IPS-20b (cell line): ENCODE measurements at regions not wholly inside any gene's neighbourhood (a gene's known extent, or its start where the extent isn't known, plus 50 kb on each side); places are given as distances from the start of the nearest gene placed in this dataset.

Experiments used
- H3K27ac ChIP-seq: one replicate; pipeline ENCODE4 v1.5.1; 2013; ENCODE audit warnings: low read length
- H3K27me3 ChIP-seq: 2 replicates; pipeline ENCODE4 v1.6.1; 2013; ENCODE audit warnings: mild to moderate bottlenecking, low read length, inconsistent platforms; ENCODE audit not compliant: insufficient read depth
- H3K36me3 ChIP-seq: 2 replicates; pipeline ENCODE4 v1.6.1; 2013; ENCODE audit warnings: low read depth, mild to moderate bottlenecking, inconsistent platforms, low read length, moderate library complexity; ENCODE audit not compliant: insufficient read depth
- H3K4me1 ChIP-seq: 2 replicates; pipeline ENCODE4 v1.6.1; 2013; ENCODE audit warnings: mild to moderate bottlenecking, control low read depth, inconsistent platforms, low read length, moderate library complexity; ENCODE audit not compliant: insufficient read depth
- H3K4me3 ChIP-seq: 2 replicates; pipeline ENCODE4 v1.5.1; 2013; ENCODE audit warnings: mild to moderate bottlenecking, low read length, inconsistent platforms
- H3K9ac ChIP-seq: 2 replicates; pipeline ENCODE4 v1.6.1; 2013; ENCODE audit warnings: low read depth, mild to moderate bottlenecking, inconsistent platforms, low read length, moderate library complexity
- H3K9me3 ChIP-seq: 2 replicates; pipeline ENCODE4 v1.6.1; 2013; ENCODE audit warnings: mild to moderate bottlenecking, low read depth, low read length, inconsistent platforms; ENCODE audit not compliant: insufficient read depth

DNA sequence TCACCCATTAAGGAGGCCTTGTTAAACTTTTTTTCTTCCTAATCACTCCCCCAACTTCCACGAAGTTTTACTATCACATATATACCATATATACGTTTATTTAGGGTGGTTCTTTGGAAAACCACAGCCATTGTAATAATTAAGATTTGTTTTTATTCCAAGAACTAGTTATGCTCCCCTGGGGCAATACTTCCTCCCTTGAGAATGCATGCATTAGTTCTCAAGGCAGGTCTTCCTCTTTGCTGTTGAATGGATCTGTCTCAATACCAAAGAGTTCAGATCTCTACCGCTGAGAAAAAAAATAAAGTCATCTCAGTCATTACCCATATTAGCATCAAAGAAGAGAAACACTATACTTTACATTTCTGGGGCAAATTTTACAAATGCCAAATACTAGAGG is 567.7 kb upstream of the RGS18 start:
- no peak overlapping the region for H3K4me3 ChIP-seq
- H3K27me3 ChIP-seq: no peaks in the 10 kb centered on the region
- no peaks in the 10 kb centered on the region for H3K36me3 ChIP-seq
- no peaks in the 10 kb centered on the region for H3K9me3 ChIP-seq
- no peak overlapping the region for H3K27ac ChIP-seq
- no peaks in the 10 kb centered on the region for H3K4me1 ChIP-seq
- no peak overlapping the region for H3K9ac ChIP-seq

DNA sequence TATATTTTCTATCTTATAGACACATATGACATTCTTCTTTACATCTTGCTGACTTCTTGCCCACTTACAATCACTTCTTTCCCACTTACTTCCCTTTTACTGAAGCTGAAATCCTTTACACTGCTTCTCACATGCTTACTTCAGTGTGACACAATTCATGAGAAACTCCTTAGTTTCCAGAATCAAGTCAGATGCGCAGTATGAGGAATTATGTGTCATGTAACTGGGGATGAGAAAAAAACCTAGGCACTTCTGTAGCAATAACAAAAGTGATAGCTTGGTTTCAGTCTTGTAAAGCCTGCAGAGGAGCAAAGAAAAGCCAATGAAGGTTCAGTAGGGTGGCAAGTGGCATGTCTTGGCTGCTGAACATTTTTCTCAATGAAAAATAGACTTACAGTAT is 566.2 kb upstream of the RGS18 start:
- Histone ChIP-seq H3K9ac (no peak overlapping the region), H3K27ac (no peak overlapping the region), H3K4me3 (no peak overlapping the region), H3K9me3 (no peaks in the 10 kb centered on the region), H3K4me1 (no peaks in the 10 kb centered on the region), H3K36me3 (no peaks in the 10 kb centered on the region), H3K27me3 (no peaks in the 10 kb centered on the region)

DNA sequence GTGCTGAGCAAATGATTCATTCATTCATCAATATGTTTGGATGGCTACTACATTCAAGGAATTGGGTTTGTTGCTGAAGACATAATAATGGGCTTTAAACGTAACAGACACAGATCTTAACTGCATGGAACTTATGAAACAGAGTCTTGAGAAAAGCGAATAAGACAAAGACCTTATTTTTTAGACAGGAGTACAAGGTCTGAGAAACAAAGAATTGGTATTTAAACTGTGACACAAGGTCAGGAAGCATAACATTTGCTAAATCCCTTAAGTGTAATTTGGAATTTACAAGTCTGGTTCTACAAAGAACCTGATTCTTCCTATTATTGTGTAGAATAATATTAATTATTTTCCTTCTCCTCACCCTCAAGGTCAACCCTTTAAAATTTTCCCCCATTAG is 565.4 kb upstream of the RGS18 start:
- Histone ChIP-seq H3K9ac (no peak overlapping the region), H3K36me3 (no peaks in the 10 kb centered on the region), H3K27me3 (no peaks in the 10 kb centered on the region), H3K9me3 (no peaks in the 10 kb centered on the region), H3K4me3 (no peak overlapping the region), H3K4me1 (no peaks in the 10 kb centered on the region), H3K27ac (no peak overlapping the region)

DNA sequence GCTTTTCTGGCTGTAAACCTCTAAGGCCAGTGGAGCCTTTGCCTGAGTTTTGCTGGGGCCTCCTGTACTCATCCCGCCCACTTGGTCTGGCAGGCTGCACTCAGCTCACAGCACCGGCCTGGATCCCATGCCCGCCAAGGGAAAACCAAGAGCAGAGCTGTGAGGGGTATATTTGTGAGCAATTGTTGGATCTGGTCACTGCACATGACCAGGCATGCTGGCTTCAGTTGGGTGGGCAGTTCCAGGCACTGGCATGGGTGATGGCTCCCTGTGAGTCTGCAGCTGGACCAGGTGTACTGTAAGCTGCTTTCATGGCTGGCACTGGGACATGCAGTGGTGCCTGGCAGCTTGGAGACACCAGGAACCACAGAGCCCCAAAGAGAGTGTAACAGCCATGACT is 563.1 kb upstream of the RGS18 start:
- no peaks in the 10 kb centered on the region for H3K36me3 ChIP-seq
- H3K4me1 ChIP-seq: no peaks in the 10 kb centered on the region
- no peaks in the 10 kb centered on the region for H3K9me3 ChIP-seq
- no peak overlapping the region for H3K4me3 ChIP-seq
- H3K9ac ChIP-seq: no peak overlapping the region
- H3K27ac ChIP-seq: no peak overlapping the region
- H3K27me3 ChIP-seq: no peaks in the 10 kb centered on the region

- Histone ChIP-seq H3K27ac (no peak overlapping the region), H3K27me3 (no peaks in the 10 kb centered on the region), H3K4me1 (no peaks in the 10 kb centered on the region), H3K9ac (no peak overlapping the region), H3K4me3 (no peak overlapping the region), H3K36me3 (no peaks in the 10 kb centered on the region), H3K9me3 (no peaks in the 10 kb centered on the region)
Observed at GRCh38 chr1:191608367-191608766, 549.9 kb upstream of the RGS18 start.

DNA sequence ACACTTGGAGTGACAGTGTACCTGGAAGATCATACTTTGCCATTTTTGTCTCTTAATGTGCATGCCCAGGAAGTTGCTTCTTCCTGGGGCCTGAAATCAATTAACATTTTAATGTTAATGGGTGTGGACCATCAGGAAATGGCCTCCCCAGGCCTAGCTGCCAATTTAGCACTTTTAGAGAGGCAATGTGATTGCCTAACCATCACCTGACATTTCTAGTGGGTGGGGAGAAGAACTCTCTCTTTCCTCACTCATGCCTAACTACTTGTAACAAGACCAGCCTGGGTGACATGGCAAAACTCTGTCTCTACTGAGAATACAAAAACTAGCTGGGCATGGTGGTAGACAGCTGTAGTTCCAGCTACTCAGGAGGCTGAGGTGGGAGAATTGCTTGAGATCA is 549.0 kb upstream of the RGS18 start:
- Histone ChIP-seq H3K27ac (no peak overlapping the region), H3K27me3 (no peaks in the 10 kb centered on the region), H3K4me3 (no peak overlapping the region), H3K4me1 (no peaks in the 10 kb centered on the region), H3K9me3 (no peaks in the 10 kb centered on the region), H3K36me3 (no peaks in the 10 kb centered on the region), H3K9ac (no peak overlapping the region)

DNA sequence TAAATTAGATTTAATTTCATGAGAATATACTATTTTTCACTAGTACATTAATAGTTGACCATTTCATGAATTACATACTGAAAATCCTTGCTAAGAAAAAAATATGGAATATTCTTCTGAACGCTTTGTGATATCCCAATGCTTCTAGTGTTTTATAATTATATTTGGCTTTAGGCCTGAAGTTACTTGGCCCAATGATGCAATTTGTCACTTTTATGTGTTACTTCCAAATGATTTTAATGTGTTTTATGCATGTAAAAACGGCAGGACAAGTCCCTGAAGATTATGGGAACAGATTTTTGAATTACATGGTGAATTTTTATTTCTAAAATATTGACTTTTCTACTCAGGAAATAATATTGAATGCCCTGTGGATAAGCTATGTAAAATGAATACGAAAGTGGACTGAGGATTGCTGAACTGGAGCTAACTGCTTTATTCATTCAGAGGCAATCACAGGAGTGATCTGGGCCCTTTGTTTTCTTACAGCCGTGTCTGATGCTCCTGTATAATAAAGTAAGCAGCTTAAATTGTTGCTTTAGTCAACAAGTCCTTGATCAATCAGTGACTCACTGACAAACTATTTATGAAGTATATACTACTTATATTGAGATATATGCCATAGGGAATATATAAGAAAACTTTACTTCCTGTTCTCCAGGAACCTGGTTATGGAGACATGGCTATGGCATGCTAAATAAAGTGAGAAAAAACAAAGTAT is 543.0 kb upstream of the RGS18 start:
- H3K36me3 ChIP-seq: no peaks in the 10 kb centered on the region
- H3K27ac ChIP-seq: no peak overlapping the region

DNA sequence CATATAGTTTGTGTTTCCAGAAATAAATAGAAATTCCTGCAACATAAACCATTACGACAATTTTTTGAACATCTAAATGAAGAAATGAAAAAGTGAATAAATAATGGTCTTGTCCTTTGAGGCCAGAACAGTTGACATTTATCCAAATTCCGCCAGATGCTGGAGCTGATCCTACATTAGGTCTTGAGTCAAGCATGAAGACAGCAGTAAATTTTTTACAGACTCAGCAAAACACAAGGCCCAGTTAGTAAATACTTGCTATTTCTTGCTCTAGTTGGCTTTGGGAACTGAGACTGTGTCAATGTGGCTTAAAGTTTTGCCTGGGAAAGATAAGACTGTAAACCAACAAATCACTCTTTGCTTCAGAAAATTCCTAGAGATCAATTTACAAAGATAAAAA is 540.1 kb upstream of the RGS18 start:
- no peak overlapping the region for H3K4me3 ChIP-seq
- no peak overlapping the region for H3K27ac ChIP-seq
- no peaks in the 10 kb centered on the region for H3K27me3 ChIP-seq
- H3K9ac ChIP-seq: no peak overlapping the region
- no peaks in the 10 kb centered on the region for H3K36me3 ChIP-seq
- H3K4me1 ChIP-seq: no peaks in the 10 kb centered on the region
- H3K9me3 ChIP-seq: no peaks in the 10 kb centered on the region

More for the DNA sequence above, 543.0 kb upstream of the RGS18 start:
- H3K9ac ChIP-seq: no peak overlapping the region
- H3K27me3 ChIP-seq: no peaks in the 10 kb centered on the region
- H3K4me3 ChIP-seq: no peak overlapping the region
- H3K9me3 ChIP-seq: no peaks in the 10 kb centered on the region
- H3K4me1 ChIP-seq: no peaks in the 10 kb centered on the region

GRCh38 chr1:191620883-191621282 is 537.4 kb upstream of the RGS18 start:
- H3K27me3 ChIP-seq: no peaks in the 10 kb centered on the region
- no peaks in the 10 kb centered on the region for H3K9me3 ChIP-seq
- no peak overlapping the region for H3K4me3 ChIP-seq
- H3K27ac ChIP-seq: no peak overlapping the region
- no peaks in the 10 kb centered on the region for H3K36me3 ChIP-seq
- no peaks in the 10 kb centered on the region for H3K4me1 ChIP-seq
- H3K9ac ChIP-seq: no peak overlapping the region

DNA sequence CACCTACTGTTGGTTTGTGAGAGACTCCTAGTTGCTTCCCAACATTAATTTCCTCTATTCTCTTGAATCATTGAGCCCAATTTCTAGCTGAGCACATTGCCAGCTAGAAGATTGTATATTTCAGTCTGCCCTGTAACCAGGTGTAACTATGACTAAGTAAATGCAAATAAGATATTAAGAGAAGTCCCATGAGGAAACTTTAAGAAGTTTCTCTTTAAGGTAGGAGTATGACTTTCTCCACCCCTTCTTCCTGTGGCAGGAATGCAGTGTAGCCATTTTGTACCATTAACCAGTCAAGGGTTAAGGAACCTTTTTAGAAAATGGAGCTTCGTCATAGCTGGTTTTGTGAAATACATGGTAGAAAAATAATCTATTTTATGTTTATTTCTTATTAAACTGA is 534.2 kb upstream of the RGS18 start:
- H3K27ac ChIP-seq: no peak overlapping the region
- no peaks in the 10 kb centered on the region for H3K27me3 ChIP-seq
- H3K4me1 ChIP-seq: no peaks in the 10 kb centered on the region
- H3K4me3 ChIP-seq: no peak overlapping the region
- H3K9me3 ChIP-seq: no peaks in the 10 kb centered on the region
- H3K9ac ChIP-seq: no peak overlapping the region
- H3K36me3 ChIP-seq: no peaks in the 10 kb centered on the region

DNA sequence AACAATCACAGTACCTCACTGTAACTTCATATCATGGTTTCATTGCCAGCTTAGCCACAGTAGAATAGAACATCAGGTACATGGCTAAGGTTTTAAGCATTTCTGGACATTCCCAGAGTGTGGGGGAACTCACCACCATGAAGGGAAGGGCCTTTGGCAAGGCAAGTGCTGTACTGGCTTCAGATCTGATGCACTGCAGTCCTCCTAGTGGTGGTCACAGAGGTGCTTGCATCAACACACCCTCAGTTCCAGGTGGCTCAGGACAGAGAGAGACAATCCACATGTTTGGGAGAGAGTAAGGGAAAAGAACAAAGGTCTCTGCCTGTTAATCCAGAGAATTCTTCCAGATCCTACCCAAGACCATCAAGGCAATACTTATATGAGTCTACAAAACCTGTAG is 528.4 kb upstream of the RGS18 start:
- Histone ChIP-seq H3K9ac (no peak overlapping the region), H3K9me3 (no peaks in the 10 kb centered on the region), H3K4me1 (no peaks in the 10 kb centered on the region), H3K4me3 (no peak overlapping the region), H3K27me3 (no peaks in the 10 kb centered on the region), H3K27ac (no peak overlapping the region), H3K36me3 (no peaks in the 10 kb centered on the region)

GRCh38 chr1:191634801-191635508 is 523.3 kb upstream of the RGS18 start:
- H3K27me3 ChIP-seq: no peaks in the 10 kb centered on the region
- H3K9ac ChIP-seq: no peak overlapping the region
- H3K9me3 ChIP-seq: no peaks in the 10 kb centered on the region
- H3K36me3 ChIP-seq: no peaks in the 10 kb centered on the region
- H3K27ac ChIP-seq: no peak overlapping the region
- no peaks in the 10 kb centered on the region for H3K4me1 ChIP-seq
- no peak overlapping the region for H3K4me3 ChIP-seq
